ENCODE measurements at regions not wholly inside any gene's neighbourhood (a gene's known extent, or its start where the extent isn't known, plus 50 kb on each side); places are given as distances from the start of the nearest gene placed in this dataset.

GRCh38 chr18:11199477-11199876 is 50.1 kb upstream of the PIEZO2 start:
- no peak for DNase-seq (ENCODE audit: low read depth in 2 of 2)

Data from stimulated activated CD4-positive, alpha-beta T cell treated with anti-CD3 and anti-CD28 coated beads, Interleukin-15, amount 100 ng/mL, for 48 hours (primary cell).